ENCODE measurements at regions not wholly inside any gene's neighbourhood (a gene's known extent, or its start where the extent isn't known, plus 50 kb on each side); places are given as distances from the start of the nearest gene placed in this dataset.

DNA sequence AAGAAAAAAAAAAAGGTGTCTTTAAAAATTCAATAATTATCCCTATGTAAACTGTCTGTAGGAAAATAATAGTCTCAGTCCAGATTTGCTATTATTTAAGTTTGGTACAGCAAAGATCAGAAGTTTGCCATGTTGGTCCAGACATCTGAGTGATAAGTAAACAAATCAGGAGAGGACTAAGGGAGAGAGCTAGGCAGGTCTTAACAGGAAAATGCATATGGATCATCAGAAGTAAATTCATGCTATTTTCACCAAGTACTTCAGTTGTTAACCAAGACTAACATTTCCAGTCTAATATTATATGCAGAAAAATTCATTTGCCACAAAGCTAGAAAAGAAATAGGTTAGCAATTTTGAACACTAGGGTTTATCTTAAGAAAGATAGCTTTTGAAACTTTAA is 95.0 kb upstream of the STK17B start:
- Histone ChIP-seq H3K4me3 (ENCODE audit: low read length) (no peak overlapping the region), H3K9me3 (replicated peaks; ENCODE audit: low read length) (no peaks in the 10 kb centered on the region), H3K9ac (ENCODE audit: low read depth, low read length) (no peak overlapping the region), H3K4me2 (ENCODE audit: low read length) (no peak overlapping the region), H3K4me1 (ENCODE audit: control insufficient read depth, insufficient read depth, low read length) (peaks cover 40% of the 10 kb centered on the region), H3K36me3 (ENCODE audit: insufficient read depth, low read length) (no peaks in the 10 kb centered on the region), H3K27me3 (ENCODE audit: control insufficient read depth, insufficient read depth, low read length) (no peaks in the 10 kb centered on the region)

DNA sequence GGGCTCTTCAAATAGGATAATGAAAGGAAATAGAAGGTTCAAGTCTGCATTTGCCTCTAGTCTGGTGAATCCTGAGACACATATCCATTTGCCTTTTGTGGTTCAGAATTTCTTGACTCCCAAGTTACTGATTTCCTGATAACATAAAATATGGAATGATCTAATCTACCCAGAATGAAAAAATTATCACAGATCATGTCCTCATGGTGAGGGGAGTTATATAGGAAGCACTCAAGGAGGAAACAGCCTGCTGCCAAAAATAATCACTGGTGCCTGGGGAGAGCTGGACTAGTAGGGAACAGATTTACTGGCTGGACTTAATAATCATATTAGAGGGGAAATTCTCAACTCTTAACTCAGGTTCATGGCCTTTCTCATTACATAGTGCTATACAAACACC is 95.5 kb upstream of the STK17B start:
- Histone ChIP-seq H3K4me3 (ENCODE audit: low read length) (no peak overlapping the region), H3K9me3 (replicated peaks; ENCODE audit: low read length) (no peaks in the 10 kb centered on the region), H3K4me1 (ENCODE audit: control insufficient read depth, insufficient read depth, low read length) (peaks cover 40% of the 10 kb centered on the region), H3K36me3 (ENCODE audit: insufficient read depth, low read length) (no peaks in the 10 kb centered on the region), H3K4me2 (ENCODE audit: low read length) (peak overlapping the region; percentile 23), H3K27me3 (ENCODE audit: control insufficient read depth, insufficient read depth, low read length) (no peaks in the 10 kb centered on the region), H3K9ac (ENCODE audit: low read depth, low read length) (peak overlapping the region; percentile 43)

DNA sequence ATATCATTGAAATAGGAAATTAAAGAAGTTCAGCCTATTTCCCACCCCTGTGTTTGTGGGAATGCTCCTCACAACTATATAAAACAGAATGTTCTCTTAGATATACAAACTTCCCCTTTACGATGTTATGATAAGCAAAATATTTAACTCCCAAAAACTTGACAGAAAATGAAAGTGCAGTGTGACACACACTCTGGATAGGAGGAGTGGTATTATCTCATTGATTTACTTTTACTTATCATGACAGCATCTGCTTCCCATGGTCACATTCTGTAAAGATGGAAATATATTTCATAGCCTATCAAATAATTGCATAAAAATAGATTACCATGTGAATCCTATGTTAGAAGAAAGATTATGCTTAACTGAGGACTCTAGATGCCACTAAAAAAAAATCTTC is 96.6 kb upstream of the STK17B start:
- H3K9ac ChIP-seq (ENCODE audit: low read depth, low read length): peak overlapping the region; percentile 43
- H3K36me3 ChIP-seq (ENCODE audit: insufficient read depth, low read length): no peaks in the 10 kb centered on the region
- H3K4me2 ChIP-seq (ENCODE audit: low read length): peak overlapping the region; percentile 31
- H3K4me1 ChIP-seq (ENCODE audit: control insufficient read depth, insufficient read depth, low read length): peaks cover 40% of the 10 kb centered on the region
- H3K9me3 ChIP-seq (replicated peaks; ENCODE audit: low read length): no peaks in the 10 kb centered on the region
- no peaks in the 10 kb centered on the region for H3K27me3 ChIP-seq (ENCODE audit: control insufficient read depth, insufficient read depth, low read length)
- H3K4me3 ChIP-seq (ENCODE audit: low read length): no peak overlapping the region

GRCh38 chr2:196268538-196269338 is 97.4 kb upstream of the STK17B start:
- no peaks in the 10 kb centered on the region for H3K9me3 ChIP-seq (replicated peaks; ENCODE audit: low read length)
- H3K4me2 ChIP-seq (ENCODE audit: low read length): peak overlapping the region; percentile 31
- H3K9ac ChIP-seq (ENCODE audit: low read depth, low read length): peak overlapping the region; percentile 43
- no peaks in the 10 kb centered on the region for H3K36me3 ChIP-seq (ENCODE audit: insufficient read depth, low read length)
- peaks cover 47% of the 10 kb centered on the region for H3K4me1 ChIP-seq (ENCODE audit: control insufficient read depth, insufficient read depth, low read length)
- H3K27me3 ChIP-seq (ENCODE audit: control insufficient read depth, insufficient read depth, low read length): no peaks in the 10 kb centered on the region
- no peak overlapping the region for H3K4me3 ChIP-seq (ENCODE audit: low read length)

GRCh38 chr2:196271795-196272194 is 100.4 kb upstream of the STK17B start:
- H3K4me1 ChIP-seq (ENCODE audit: control insufficient read depth, insufficient read depth, low read length): peaks cover 72% of the 10 kb centered on the region
- H3K9ac ChIP-seq (ENCODE audit: low read depth, low read length): no peak overlapping the region
- H3K36me3 ChIP-seq (ENCODE audit: insufficient read depth, low read length): no peaks in the 10 kb centered on the region
- no peak overlapping the region for H3K4me3 ChIP-seq (ENCODE audit: low read length)
- no peak overlapping the region for H3K4me2 ChIP-seq (ENCODE audit: low read length)
- H3K27me3 ChIP-seq (ENCODE audit: control insufficient read depth, insufficient read depth, low read length): no peaks in the 10 kb centered on the region
- H3K9me3 ChIP-seq (replicated peaks; ENCODE audit: low read length): no peaks in the 10 kb centered on the region

DNA sequence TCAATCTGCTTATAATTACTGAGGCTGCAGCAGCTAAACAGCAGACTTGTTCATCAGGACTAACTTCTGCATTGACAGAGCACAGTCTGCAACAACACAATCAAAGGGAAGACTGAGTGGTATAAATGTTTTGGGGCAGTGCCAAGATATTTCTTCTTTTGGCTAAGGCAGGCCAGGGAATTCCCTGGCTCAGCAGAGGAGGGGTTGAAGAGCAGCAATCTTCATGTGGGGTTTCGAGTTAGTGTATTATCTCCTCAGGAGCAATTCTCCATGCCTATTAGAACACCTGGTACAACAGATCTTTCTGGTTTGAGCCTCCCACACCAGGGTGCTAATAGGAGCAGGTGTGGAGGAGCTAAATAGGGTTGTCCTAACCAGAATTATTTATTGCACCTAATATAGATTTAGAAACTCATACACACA is 103.0 kb upstream of the STK17B start:
- H3K9me3 ChIP-seq (replicated peaks; ENCODE audit: low read length): no peaks in the 10 kb centered on the region
- no peaks in the 10 kb centered on the region for H3K36me3 ChIP-seq (ENCODE audit: insufficient read depth, low read length)
- H3K4me2 ChIP-seq (ENCODE audit: low read length): peak overlapping the region; percentile 47
- no peak overlapping the region for H3K4me3 ChIP-seq (ENCODE audit: low read length)
- no peaks in the 10 kb centered on the region for H3K27me3 ChIP-seq (ENCODE audit: control insufficient read depth, insufficient read depth, low read length)
- peak overlapping the region; percentile 55 for H3K9ac ChIP-seq (ENCODE audit: low read depth, low read length)
- H3K4me1 ChIP-seq (ENCODE audit: control insufficient read depth, insufficient read depth, low read length): peaks cover 61% of the 10 kb centered on the region

DNA sequence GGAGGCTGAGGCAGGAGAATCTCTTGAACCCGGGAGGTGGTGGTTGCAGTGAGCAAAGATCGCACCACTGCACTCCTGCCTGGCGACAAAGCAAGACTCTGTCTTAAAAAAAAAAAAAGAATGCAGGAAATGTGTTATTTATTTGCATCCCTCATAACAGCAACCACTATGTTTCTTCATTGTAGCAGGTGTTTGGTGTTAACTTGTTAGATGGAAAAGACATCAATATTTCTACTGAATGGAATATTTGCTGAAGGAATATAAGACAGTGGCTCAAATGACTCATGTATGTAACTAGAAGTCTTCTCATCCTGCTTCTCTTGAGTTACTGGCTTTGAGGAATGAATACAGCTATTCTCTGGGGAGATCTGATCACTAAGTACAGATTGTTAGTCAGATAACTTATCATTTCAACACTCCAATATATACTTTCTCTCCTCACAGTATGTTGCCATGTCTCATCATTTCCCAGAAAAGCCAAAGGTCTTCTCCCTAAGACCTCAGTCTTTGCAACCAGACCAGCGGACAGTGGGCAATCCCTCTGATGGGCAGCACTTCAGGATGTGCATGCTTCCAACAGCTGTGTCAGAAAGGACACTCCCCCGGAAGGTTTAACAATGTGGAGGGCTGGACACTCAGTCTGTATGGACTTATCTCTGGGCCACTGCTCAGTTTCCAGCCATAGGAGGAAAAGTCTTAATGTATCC is 104.4 kb upstream of the STK17B start:
- H3K4me1 ChIP-seq (ENCODE audit: control insufficient read depth, insufficient read depth, low read length): peaks cover 57% of the 10 kb centered on the region
- no peaks in the 10 kb centered on the region for H3K36me3 ChIP-seq (ENCODE audit: insufficient read depth, low read length)
- peak overlapping the region; percentile 16 for H3K4me3 ChIP-seq (ENCODE audit: low read length)
- peak overlapping the region; percentile 55 for H3K4me2 ChIP-seq (ENCODE audit: low read length)
- no peaks in the 10 kb centered on the region for H3K9me3 ChIP-seq (replicated peaks; ENCODE audit: low read length)
- H3K9ac ChIP-seq (ENCODE audit: low read depth, low read length): peak overlapping the region; percentile 64
- no peaks in the 10 kb centered on the region for H3K27me3 ChIP-seq (ENCODE audit: control insufficient read depth, insufficient read depth, low read length)

DNA sequence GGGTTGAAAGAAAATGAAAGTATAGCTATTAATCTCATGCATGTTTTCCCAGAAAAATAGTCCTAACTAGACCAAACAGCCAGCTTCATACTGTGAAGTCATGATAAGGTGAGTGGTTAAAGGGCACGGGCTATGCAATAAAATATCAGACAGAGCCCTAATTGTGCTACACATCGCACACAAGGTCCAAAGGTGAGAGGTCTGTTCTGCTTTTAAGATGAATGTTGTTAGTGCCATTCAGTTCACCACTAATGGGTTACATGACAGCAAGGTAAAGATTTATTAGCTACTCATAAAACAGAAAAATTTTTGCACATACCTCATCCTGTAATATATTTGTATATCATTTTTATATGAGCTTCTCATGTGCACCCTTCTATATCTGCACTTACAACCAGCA is 105.0 kb upstream of the STK17B start:
- Histone ChIP-seq H3K4me2 (ENCODE audit: low read length) (peak overlapping the region; percentile 55), H3K4me3 (ENCODE audit: low read length) (peak overlapping the region; percentile 16), H3K27me3 (ENCODE audit: control insufficient read depth, insufficient read depth, low read length) (no peaks in the 10 kb centered on the region)

DNA sequence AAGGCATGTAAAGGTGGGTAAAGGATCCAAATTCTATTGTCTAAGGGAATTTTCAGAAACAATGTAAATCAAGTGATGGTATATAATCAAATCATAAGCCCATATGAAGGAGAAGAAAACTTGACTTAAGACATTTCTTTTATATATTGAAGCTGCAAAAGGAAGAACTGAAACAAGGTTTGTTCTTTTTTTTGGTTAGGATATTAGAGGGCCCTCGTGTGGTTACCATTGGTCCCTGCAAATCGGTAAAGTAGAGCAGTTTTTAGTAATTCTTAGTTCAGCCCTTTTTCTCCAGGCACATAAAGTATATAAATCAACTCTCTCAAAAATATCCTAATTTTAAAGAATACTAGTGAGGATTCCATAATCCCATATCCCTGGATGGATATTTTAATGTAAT is 105.6 kb upstream of the STK17B start:
- H3K4me1 ChIP-seq (ENCODE audit: control insufficient read depth, insufficient read depth, low read length): peaks cover 57% of the 10 kb centered on the region

More for the DNA sequence above, 105.0 kb upstream of the STK17B start:
- no peaks in the 10 kb centered on the region for H3K9me3 ChIP-seq (replicated peaks; ENCODE audit: low read length)
- no peaks in the 10 kb centered on the region for H3K36me3 ChIP-seq (ENCODE audit: insufficient read depth, low read length)
- H3K4me1 ChIP-seq (ENCODE audit: control insufficient read depth, insufficient read depth, low read length): peaks cover 57% of the 10 kb centered on the region
- peak overlapping the region; percentile 47 for H3K9ac ChIP-seq (ENCODE audit: low read depth, low read length)

GRCh38 chr2:196278491-196278911 is 107.1 kb upstream of the STK17B start:
- Histone ChIP-seq H3K4me2 (ENCODE audit: low read length) (peak overlapping the region; percentile 61), H3K9ac (ENCODE audit: low read depth, low read length) (peak overlapping the region; percentile 71), H3K4me3 (ENCODE audit: low read length) (peak overlapping the region; percentile 57), H3K36me3 (ENCODE audit: insufficient read depth, low read length) (no peaks in the 10 kb centered on the region), H3K9me3 (replicated peaks; ENCODE audit: low read length) (no peaks in the 10 kb centered on the region), H3K27me3 (ENCODE audit: control insufficient read depth, insufficient read depth, low read length) (no peaks in the 10 kb centered on the region), H3K4me1 (ENCODE audit: control insufficient read depth, insufficient read depth, low read length) (peaks cover 53% of the 10 kb centered on the region)

More for the DNA sequence above, 105.6 kb upstream of the STK17B start:
- H3K27me3 ChIP-seq (ENCODE audit: control insufficient read depth, insufficient read depth, low read length): no peaks in the 10 kb centered on the region
- H3K36me3 ChIP-seq (ENCODE audit: insufficient read depth, low read length): no peaks in the 10 kb centered on the region
- H3K9me3 ChIP-seq (replicated peaks; ENCODE audit: low read length): no peaks in the 10 kb centered on the region
- peak overlapping the region; percentile 16 for H3K4me3 ChIP-seq (ENCODE audit: low read length)
- H3K4me2 ChIP-seq (ENCODE audit: low read length): peak overlapping the region; percentile 55
- H3K9ac ChIP-seq (ENCODE audit: low read depth, low read length): peak overlapping the region; percentile 47

DNA sequence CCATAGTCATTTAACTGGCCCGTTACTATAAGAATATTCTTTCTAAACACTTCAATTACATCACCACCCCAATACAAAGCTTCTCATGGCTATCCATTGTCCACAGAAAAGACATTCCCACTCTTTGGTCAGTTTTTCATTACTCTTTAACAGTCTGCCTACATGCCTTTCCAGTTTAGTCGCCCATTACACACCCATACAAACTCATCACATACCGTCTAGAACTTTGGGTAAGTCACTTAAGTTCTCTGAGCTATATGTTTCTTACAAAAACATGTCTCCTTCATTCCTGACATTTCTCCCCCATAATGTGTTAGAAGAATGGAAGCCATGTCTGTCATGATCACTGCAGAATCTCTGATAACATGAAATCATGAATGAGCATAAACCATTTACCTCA is 108.2 kb upstream of the STK17B start:
- Histone ChIP-seq H3K9me3 (replicated peaks; ENCODE audit: low read length) (no peaks in the 10 kb centered on the region), H3K27me3 (ENCODE audit: control insufficient read depth, insufficient read depth, low read length) (no peaks in the 10 kb centered on the region), H3K36me3 (ENCODE audit: insufficient read depth, low read length) (no peaks in the 10 kb centered on the region), H3K9ac (ENCODE audit: low read depth, low read length) (peak overlapping the region; percentile 14), H3K4me1 (ENCODE audit: control insufficient read depth, insufficient read depth, low read length) (peaks cover 51% of the 10 kb centered on the region), H3K4me2 (ENCODE audit: low read length) (no peak overlapping the region), H3K4me3 (ENCODE audit: low read length) (no peak overlapping the region)
